Subcutaneous abdominal adipose tissue (tissue), 5 donors: ENCODE measurements at regions not wholly inside any gene's neighbourhood (a gene's known extent, or its start where the extent isn't known, plus 50 kb on each side); places are given as distances from the start of the nearest gene placed in this dataset.

ENCODE experiments used
- H3K27ac ChIP-seq: one replicate; pipeline ENCODE4 v1.7.0; 2013; ENCODE audit warnings: low read depth, mild to moderate bottlenecking, inconsistent platforms, low read length, moderate library complexity
- H3K27me3 ChIP-seq, 5 donors: one replicate each; pipeline ENCODE4 v1.7.0; 2013; ENCODE audit warnings: low read length in 5 of 5, inconsistent platforms in 1 of 5; ENCODE audit not compliant: control insufficient read depth in 5 of 5, insufficient read depth in 4 of 5
- H3K36me3 ChIP-seq, 5 donors: one replicate each; pipeline ENCODE4 v1.7.0; 2013; ENCODE audit warnings: low read length in 5 of 5; ENCODE audit not compliant: control insufficient read depth in 5 of 5, insufficient read depth in 5 of 5
- H3K4me1 ChIP-seq, 5 donors: one replicate each; pipeline ENCODE4 v1.7.0; 2013; ENCODE audit warnings: low read length in 5 of 5, mild to moderate bottlenecking in 3 of 5, moderate library complexity in 1 of 5; ENCODE audit not compliant: control insufficient read depth in 5 of 5, insufficient read depth in 5 of 5
- H3K4me3 ChIP-seq, 5 donors: one replicate each; pipeline ENCODE4 v1.7.0; 2013; ENCODE audit warnings: low read length in 5 of 5, low read depth in 1 of 5
- H3K9ac ChIP-seq, 5 donors: one replicate each; pipeline ENCODE4 v1.7.0; 2013; ENCODE audit warnings: low read length in 5 of 5, mild to moderate bottlenecking in 4 of 5, moderate library complexity in 3 of 5
- H3K9me3 ChIP-seq, 5 donors: one replicate each; pipeline ENCODE4 v1.7.0; 2013; ENCODE audit warnings: low read length in 5 of 5; ENCODE audit not compliant: control insufficient read depth in 5 of 5
- donor health status: healthy.
- donor health status: healthy.
- donor health status: healthy.
- donor health status: healthy.
- donor health status: healthy.

DNA sequence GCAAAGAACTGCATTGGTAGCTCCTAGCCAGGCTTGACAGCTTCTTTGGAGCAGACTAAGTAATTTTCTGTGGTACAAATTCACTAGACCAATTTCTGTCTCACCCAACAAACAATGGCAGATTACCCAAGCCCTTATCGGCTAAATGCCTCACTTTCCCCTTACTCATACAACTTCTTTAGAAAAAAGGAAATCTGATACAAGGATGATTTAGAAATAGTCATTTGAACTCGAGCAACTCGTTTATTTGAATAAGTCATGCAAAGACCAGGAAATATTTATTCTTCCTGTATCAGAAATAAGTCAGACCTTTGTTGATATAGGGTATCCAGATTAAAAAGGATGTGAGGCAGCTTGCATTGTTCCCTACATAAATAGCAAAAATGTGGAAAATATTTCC lies 170.4 kb upstream of the CDH6 start:
- Histone ChIP-seq H3K9ac (no peak overlapping the region), H3K9me3 (no peaks in the 10 kb centered on the region), H3K27me3 (no peaks in the 10 kb centered on the region), H3K27ac (no peak overlapping the region), H3K36me3 (no peaks in the 10 kb centered on the region), H3K4me3 (no peak overlapping the region), H3K4me1 (no peaks in the 10 kb centered on the region)

DNA sequence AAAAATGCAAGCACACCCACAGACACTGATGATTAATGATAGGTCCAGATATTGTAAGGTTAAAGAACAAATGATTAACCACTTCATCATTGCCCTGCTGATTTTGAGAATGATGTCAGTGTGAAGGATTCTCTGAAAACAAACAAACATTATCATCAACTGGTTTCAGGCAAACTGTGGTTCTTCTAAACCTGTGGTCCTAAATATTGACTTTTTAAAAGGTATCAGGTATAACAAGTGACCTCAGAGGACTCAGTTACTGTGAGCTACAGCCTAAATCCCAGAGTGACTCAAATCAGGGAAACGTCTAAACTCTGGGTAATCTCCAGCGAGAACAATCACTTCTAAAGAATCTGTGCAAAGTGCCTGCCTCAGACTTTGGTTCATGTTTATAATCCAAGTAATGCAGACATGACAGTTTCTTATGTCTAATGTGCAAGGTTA lies 172.3 kb upstream of the CDH6 start:
- Histone ChIP-seq H3K4me1 (no peaks in the 10 kb centered on the region), H3K36me3 (no peaks in the 10 kb centered on the region), H3K9ac (no peak overlapping the region), H3K9me3 (no peaks in the 10 kb centered on the region), H3K27me3 (no peaks in the 10 kb centered on the region), H3K4me3 (no peak overlapping the region), H3K27ac (no peak overlapping the region)

DNA sequence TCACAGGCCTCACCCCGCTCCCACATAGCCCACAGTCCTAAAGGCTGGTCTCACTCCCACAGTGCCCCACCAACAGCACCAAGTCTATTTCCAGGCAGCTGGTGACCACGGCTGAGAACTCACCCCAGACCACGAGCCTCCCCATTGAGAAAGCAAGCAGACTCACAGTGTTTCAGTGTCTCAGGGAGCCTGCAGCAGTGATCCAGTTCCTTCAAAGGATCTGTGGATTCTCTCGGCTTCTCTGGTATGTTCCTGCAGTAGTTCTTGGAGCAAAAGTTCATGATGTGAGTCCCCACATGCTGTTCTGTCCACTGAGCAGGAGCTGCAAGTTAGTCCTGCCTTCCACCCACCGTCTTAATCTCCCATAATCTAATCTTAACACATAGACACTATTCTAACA lies 185.3 kb upstream of the CDH6 start:
- H3K4me1 ChIP-seq: no peaks in the 10 kb centered on the region
- H3K27ac ChIP-seq: no peak overlapping the region
- H3K27me3 ChIP-seq: no peaks in the 10 kb centered on the region
- H3K4me3 ChIP-seq: no peak overlapping the region
- peaks cover 0 to 4% (median 0%) of the 10 kb centered on the region in 5 donors for H3K9me3 ChIP-seq
- H3K36me3 ChIP-seq: no peaks in the 10 kb centered on the region
- H3K9ac ChIP-seq: no peak overlapping the region

DNA sequence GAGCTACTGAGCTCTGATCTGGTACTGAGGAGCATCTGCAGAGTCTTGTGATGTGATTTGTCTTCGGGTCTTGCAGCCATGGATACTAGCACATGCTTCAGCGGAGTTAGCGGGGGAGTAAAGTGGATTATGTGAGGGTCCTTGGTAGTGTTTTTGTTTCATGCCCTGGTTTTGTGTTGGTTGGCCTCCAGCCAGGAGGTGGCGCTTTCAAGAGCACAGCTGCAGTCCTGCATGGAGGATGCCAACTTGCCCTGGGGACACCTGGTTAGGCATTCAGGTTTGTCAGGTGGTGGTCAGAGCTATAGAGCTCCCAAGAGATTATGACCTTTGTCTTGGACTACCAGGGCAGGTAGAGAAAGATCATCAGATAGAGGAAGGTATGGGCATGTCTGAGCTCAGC lies 185.8 kb upstream of the CDH6 start:
- peaks cover 0 to 4% (median 0%) of the 10 kb centered on the region in 5 donors for H3K9me3 ChIP-seq
- H3K36me3 ChIP-seq: no peaks in the 10 kb centered on the region
- H3K9ac ChIP-seq: no peak overlapping the region
- H3K4me1 ChIP-seq: no peaks in the 10 kb centered on the region
- no peak overlapping the region for H3K27ac ChIP-seq
- H3K27me3 ChIP-seq: no peaks in the 10 kb centered on the region
- no peak overlapping the region for H3K4me3 ChIP-seq

DNA sequence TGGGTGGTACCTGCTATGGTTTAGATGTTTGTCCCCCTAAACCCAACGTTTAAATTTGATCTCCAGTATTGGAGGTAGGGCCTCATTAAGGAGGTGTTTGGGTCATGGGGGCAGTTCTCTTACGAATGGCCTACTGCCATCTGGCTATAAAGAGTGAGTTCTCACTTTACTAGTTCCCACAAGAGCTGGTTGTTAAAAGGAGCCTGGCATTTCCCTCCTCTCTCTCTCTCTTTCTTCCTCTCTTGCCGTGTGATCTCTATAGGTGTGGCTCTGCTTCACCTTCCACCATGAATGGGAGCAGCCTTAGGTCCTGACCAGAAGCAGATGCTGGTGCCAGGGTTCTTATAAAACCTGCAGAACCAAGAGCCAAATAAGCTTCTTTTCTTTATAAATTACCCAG lies 193.2 kb upstream of the CDH6 start:
- peaks cover 0 to 3% (median 0%) of the 10 kb centered on the region in 5 donors for H3K9me3 ChIP-seq
- H3K9ac ChIP-seq: no peak overlapping the region
- H3K4me1 ChIP-seq: no peaks in the 10 kb centered on the region
- H3K27ac ChIP-seq: no peak overlapping the region
- no peak overlapping the region for H3K4me3 ChIP-seq
- no peaks in the 10 kb centered on the region for H3K27me3 ChIP-seq
- no peaks in the 10 kb centered on the region for H3K36me3 ChIP-seq

DNA sequence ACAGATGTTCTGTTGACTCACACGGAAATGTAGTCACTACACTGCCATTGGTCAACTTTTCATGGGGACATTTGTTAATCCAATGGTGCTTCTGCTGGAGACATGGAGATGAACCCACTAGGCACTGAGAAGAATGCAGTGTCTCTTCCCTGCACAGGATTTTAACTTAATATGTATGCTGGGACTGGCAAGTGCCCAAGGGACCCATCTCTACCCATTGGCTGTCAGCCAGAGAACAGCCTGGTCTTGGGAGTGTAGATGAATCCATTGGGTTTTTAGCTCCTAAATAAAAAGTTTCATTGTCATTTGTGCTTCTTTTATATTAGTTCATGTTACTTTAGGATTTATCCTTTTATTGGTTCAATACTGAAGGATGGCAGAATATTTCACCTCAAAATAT lies 195.8 kb upstream of the CDH6 start:
- no peaks in the 10 kb centered on the region for H3K27me3 ChIP-seq
- H3K9me3 ChIP-seq: peaks cover 0 to 2% (median 0%) of the 10 kb centered on the region in 5 donors
- H3K9ac ChIP-seq: no peak overlapping the region

DNA sequence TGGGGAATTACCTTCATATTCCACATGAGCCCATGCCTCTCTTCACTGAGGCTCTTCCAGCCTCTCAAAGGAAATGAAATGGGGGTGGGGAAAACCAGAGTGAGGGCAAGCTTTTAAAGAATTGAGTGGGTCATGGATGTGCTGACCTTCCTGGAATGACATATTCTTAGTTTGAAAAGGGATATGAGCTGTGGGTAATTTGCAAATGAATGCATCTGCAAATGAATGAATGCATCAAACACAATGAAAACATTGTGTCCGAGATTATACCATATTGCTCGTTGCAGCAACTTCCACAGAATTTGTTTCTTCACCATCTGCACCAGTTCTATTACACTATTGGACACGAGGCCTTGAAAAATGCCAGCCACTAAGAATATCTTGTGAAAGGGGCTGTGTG lies 198.6 kb upstream of the CDH6 start:
- Histone ChIP-seq H3K27me3 (no peaks in the 10 kb centered on the region), H3K36me3 (no peaks in the 10 kb centered on the region), H3K9me3 (no peaks in the 10 kb centered on the region), H3K9ac (no peak overlapping the region), H3K4me3 (no peak overlapping the region), H3K4me1 (no peaks in the 10 kb centered on the region), H3K27ac (no peak overlapping the region)

More for the DNA sequence above, 195.8 kb upstream of the CDH6 start:
- no peaks in the 10 kb centered on the region for H3K36me3 ChIP-seq
- no peak overlapping the region for H3K27ac ChIP-seq
- H3K4me1 ChIP-seq: no peaks in the 10 kb centered on the region
- no peak overlapping the region for H3K4me3 ChIP-seq

DNA sequence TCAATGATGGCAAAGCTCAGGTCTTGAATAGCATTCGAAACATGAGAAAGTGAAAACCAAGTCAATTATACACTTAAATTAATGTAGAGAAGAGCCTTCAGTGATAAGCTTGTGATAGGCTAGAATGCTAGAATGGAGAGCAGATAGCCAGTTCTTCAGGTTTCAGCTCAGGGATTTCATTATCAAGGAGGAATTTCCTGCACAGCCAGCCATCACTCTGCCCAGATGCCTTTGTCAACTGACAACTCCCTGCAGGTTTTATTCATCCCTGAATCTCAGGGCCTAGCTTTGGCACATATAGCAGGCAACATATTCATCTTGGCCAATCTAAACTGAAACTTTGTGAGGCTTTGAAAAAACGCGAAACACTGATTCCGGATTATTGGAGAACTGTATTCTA lies 199.3 kb upstream of the CDH6 start:
- H3K4me3 ChIP-seq: no peak overlapping the region
- H3K4me1 ChIP-seq: no peaks in the 10 kb centered on the region
- no peaks in the 10 kb centered on the region for H3K9me3 ChIP-seq
- H3K36me3 ChIP-seq: no peaks in the 10 kb centered on the region
- H3K9ac ChIP-seq: no peak overlapping the region
- H3K27ac ChIP-seq: no peak overlapping the region
- no peaks in the 10 kb centered on the region for H3K27me3 ChIP-seq

DNA sequence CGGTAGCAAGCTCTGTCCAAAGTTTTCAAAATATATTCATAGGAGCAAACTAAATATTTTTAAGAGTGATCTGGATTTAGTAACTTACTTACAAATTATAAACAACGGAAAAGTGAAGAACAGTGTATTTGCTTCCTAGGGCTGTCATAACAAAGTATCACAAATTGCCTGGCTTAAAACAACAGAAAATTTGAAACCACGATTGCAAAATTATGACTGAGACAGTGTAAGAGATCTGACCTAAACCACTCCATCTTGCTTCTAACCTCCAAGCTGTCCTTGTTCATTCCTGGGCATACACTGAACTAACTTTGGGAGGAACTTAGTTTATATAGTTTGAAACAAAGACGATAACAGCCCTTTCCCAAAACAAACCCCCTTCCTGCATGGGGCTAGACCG lies 202.0 kb upstream of the CDH6 start:
- Histone ChIP-seq H3K27ac (no peak overlapping the region), H3K4me3 (no peak overlapping the region), H3K9me3 (no peaks in the 10 kb centered on the region), H3K27me3 (no peaks in the 10 kb centered on the region), H3K9ac (no peak overlapping the region), H3K4me1 (no peaks in the 10 kb centered on the region), H3K36me3 (no peaks in the 10 kb centered on the region)

DNA sequence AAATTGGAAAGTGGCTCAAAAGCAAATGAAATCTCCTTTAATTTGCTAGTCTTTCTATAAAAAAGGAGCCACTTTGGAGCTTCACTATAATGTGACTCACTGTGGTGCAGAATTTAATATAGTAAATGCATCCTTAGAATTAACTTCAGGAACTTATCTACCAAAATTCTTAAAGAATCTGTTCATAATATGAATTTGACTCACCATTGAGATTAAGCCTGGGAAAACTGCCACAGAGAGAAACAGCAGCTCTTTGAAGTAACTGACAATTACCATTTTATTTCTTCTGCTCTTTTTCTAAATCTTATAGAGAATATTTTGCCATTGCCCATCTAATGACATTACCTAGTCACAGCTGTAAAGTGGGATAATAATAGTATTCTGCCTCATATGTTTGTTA lies 211.9 kb upstream of the CDH6 start:
- no peak overlapping the region for H3K27ac ChIP-seq
- no peak overlapping the region for H3K4me3 ChIP-seq
- no peaks in the 10 kb centered on the region for H3K27me3 ChIP-seq
- no peaks in the 10 kb centered on the region for H3K9me3 ChIP-seq
- no peaks in the 10 kb centered on the region for H3K36me3 ChIP-seq
- no peaks in the 10 kb centered on the region for H3K4me1 ChIP-seq
- H3K9ac ChIP-seq: no peak overlapping the region

DNA sequence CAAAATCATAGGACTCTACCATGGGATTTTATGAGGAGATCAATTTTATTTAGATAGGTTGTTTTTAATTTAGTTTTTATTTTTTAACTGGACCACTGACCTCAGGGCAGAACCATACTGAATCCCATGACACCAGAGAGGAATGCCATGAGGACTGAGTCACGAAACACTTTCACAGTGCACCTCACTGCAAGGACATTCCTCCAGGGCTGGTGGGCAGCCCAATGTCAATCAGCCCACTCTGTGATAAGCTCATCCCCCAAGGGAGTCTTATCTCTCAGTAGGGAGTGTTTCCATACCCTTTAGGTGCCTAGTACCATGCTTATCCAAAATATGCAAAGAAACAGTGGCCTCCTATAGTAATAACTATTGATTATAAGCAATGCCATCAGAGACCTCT lies 224.5 kb upstream of the CDH6 start:
- Histone ChIP-seq H3K36me3 (no peaks in the 10 kb centered on the region), H3K27me3 (no peaks in the 10 kb centered on the region), H3K27ac (no peak overlapping the region), H3K4me3 (no peak overlapping the region), H3K9me3 (peaks cover 0 to 4% (median 0%) of the 10 kb centered on the region in 5 donors), H3K4me1 (no peaks in the 10 kb centered on the region), H3K9ac (no peak overlapping the region)
